DOHH2 (cell line): ENCODE measurements at regions not wholly inside any gene's neighbourhood (a gene's known extent, or its start where the extent isn't known, plus 50 kb on each side); places are given as distances from the start of the nearest gene placed in this dataset.

ENCODE experiments used
- H3F3A ChIP-seq: fragments of 200-600 bp; sonication (generic), shearing (Covaris generic); 2 replicates; pipeline ENCODE4 v1.6.0; 2016; ENCODE audit warnings: antibody characterized with exemption, mild to moderate bottlenecking; ENCODE audit not compliant: control insufficient read depth, insufficient read depth
- H3K27ac ChIP-seq: fragments of 200-600 bp; sonication (generic); 2 replicates; pipeline ENCODE4 v1.5.1; 2014; ENCODE audit warnings: low read depth, mild to moderate bottlenecking, low read length, moderate library complexity
- H3K27me3 ChIP-seq: fragments of 200-600 bp; sonication (generic); 2 replicates; pipeline ENCODE4 v1.6.1; 2014; ENCODE audit warnings: mild to moderate bottlenecking, low read length, mixed read lengths; ENCODE audit not compliant: control insufficient read depth
- H3K36me3 ChIP-seq: fragments of 200-600 bp; sonication (generic); 2 replicates; pipeline ENCODE4 v1.6.1; 2014; ENCODE audit warnings: mild to moderate bottlenecking, low read length, moderate library complexity, mixed read lengths; ENCODE audit not compliant: control insufficient read depth
- H3K4me1 ChIP-seq: fragments of 200-600 bp; sonication (generic); 2 replicates; pipeline ENCODE4 v1.6.1; 2014; ENCODE audit warnings: mild to moderate bottlenecking, low read length, mixed read lengths; ENCODE audit not compliant: control insufficient read depth
- H3K4me2 ChIP-seq: fragments of 200-600 bp; sonication (generic); 2 replicates; pipeline ENCODE4 v1.6.0; 2014; ENCODE audit warnings: mild to moderate bottlenecking, low read length, moderate library complexity
- H3K4me3 ChIP-seq: fragments of 200-600 bp; sonication (generic); 2 replicates; pipeline ENCODE4 v1.5.1; 2014; ENCODE audit warnings: mild to moderate bottlenecking, low read length, mixed read lengths
- H3K79me2 ChIP-seq: fragments of 200-600 bp; sonication (generic); 2 replicates; pipeline ENCODE4 v1.6.1; 2014; ENCODE audit warnings: mild to moderate bottlenecking, low read length, mixed read lengths; ENCODE audit not compliant: control insufficient read depth
- H3K9me2 ChIP-seq: fragments of 200-600 bp; sonication (generic); replicated peaks from 2 replicates; pipeline ENCODE4 v1.6.1; 2014; ENCODE audit warnings: mild to moderate bottlenecking, low read length, mixed read lengths; ENCODE audit not compliant: control insufficient read depth
- H3K9me3 ChIP-seq: fragments of 200-600 bp; sonication (generic); 2 replicates; pipeline ENCODE4 v1.6.1; 2014; ENCODE audit warnings: antibody characterized with exemption, low read length, mixed read lengths; ENCODE audit not compliant: control insufficient read depth, insufficient read depth
- H4K20me1 ChIP-seq: fragments of 200-600 bp; sonication (generic); 2 replicates; pipeline ENCODE4 v1.6.0; 2014; ENCODE audit warnings: low read depth, mild to moderate bottlenecking, antibody characterized with exemption, low read length, moderate library complexity; ENCODE audit not compliant: control insufficient read depth, insufficient read depth
- CTCF ChIP-seq: fragments of 200-600 bp; sonication (generic); IDR thresholded peaks from one replicate; pipeline ENCODE4 v1.5.1; 2014; ENCODE audit warnings: antibody characterized with exemption, mild to moderate bottlenecking, low read depth, low read length; ENCODE audit not compliant: poor library complexity, severe bottlenecking
- EZH2phosphoT487 ChIP-seq: fragments of 200-600 bp; sonication (generic); IDR thresholded peaks from 2 replicates; pipeline ENCODE4 v1.6.1; 2017; ENCODE audit warnings: borderline replicate concordance, mild to moderate bottlenecking, antibody characterized with exemption, low read length, moderate library complexity, mixed read lengths

- no peaks in the 10 kb centered on the region for H3K9me2 ChIP-seq
- H3F3A ChIP-seq = no peaks in the 10 kb centered on the region
- no peaks in the 10 kb centered on the region for H3K36me3 ChIP-seq
- TF ChIP-seq CTCF (no peak), EZH2phosphoT487 (no peak)
- no peaks in the 10 kb centered on the region for H3K4me1 ChIP-seq
- H4K20me1 ChIP-seq = no peaks in the 10 kb centered on the region
- no peaks in the 10 kb centered on the region for H3K27me3 ChIP-seq
- no peak overlapping the region for H3K27ac ChIP-seq
- no peaks in the 10 kb centered on the region for H3K79me2 ChIP-seq
- H3K4me3 ChIP-seq = no peak overlapping the region
- H3K9me3 ChIP-seq = no peaks in the 10 kb centered on the region
- no peak overlapping the region for H3K4me2 ChIP-seq
Observed at GRCh38 chr7:1313613-1314012, 80.9 kb downstream of the UNCX start.

- Histone ChIP-seq H3K9me3 (no peaks in the 10 kb centered on the region), H3K27me3 (no peaks in the 10 kb centered on the region), H3K9me2 (no peaks in the 10 kb centered on the region), H4K20me1 (no peaks in the 10 kb centered on the region), H3K4me1 (no peaks in the 10 kb centered on the region), H3K27ac (no peak overlapping the region), H3K4me3 (no peak overlapping the region), H3K79me2 (no peaks in the 10 kb centered on the region), H3F3A (no peaks in the 10 kb centered on the region), H3K36me3 (no peaks in the 10 kb centered on the region), H3K4me2 (no peak overlapping the region)
- TF ChIP-seq CTCF (no peak), EZH2phosphoT487 (no peak)
Observed at GRCh38 chr7:1314021-1314907, 81.6 kb downstream of the UNCX start.

- Histone ChIP-seq H3K4me2 (no peak overlapping the region), H3K27me3 (no peaks in the 10 kb centered on the region), H3K36me3 (no peaks in the 10 kb centered on the region), H3K27ac (no peak overlapping the region), H3K79me2 (no peaks in the 10 kb centered on the region), H3K9me3 (no peaks in the 10 kb centered on the region), H3K9me2 (no peaks in the 10 kb centered on the region), H3K4me3 (no peak overlapping the region), H3K4me1 (no peaks in the 10 kb centered on the region), H4K20me1 (no peaks in the 10 kb centered on the region), H3F3A (no peaks in the 10 kb centered on the region)
- TF ChIP-seq CTCF (no peak), EZH2phosphoT487 (no peak)
Observed at GRCh38 chr7:1314908-1315450, 82.3 kb downstream of the UNCX start.
